MM.1S (cell line): ENCODE measurements at regions not wholly inside any gene's neighbourhood (a gene's known extent, or its start where the extent isn't known, plus 50 kb on each side); places are given as distances from the start of the nearest gene placed in this dataset.

Source experiments
- CTCF ChIP-seq: fragments of 300-600 bp; sonication (generic); IDR thresholded peaks from 2 replicates; pipeline ENCODE4 v1.5.1; 2016; ENCODE audit warnings: antibody characterized with exemption, low read length, mixed read lengths
- EZH2phosphoT487 ChIP-seq: fragments of 300-600 bp; sonication (generic); IDR thresholded peaks from 2 replicates; pipeline ENCODE4 v1.6.1; 2018; ENCODE audit warnings: antibody characterized with exemption, low read length

- no peak for TF ChIP-seq CTCF
- no peak for TF ChIP-seq EZH2phosphoT487
These were observed 136.2 kb downstream of the ZBTB18 start for GRCh38 chr1:244187310-244187709.
